HFF-Myc (cell line): ENCODE measurements at regions not wholly inside any gene's neighbourhood (a gene's known extent, or its start where the extent isn't known, plus 50 kb on each side); places are given as distances from the start of the nearest gene placed in this dataset.
"Not testable (repeated sequence)": the region's sequence is repeated elsewhere in the genome, so short reads cannot be mapped to it uniquely, and the experiment has no call there.

Experiments used
- DNase-seq: peaks from one replicate; pipeline ENCODE4 v3.0.0-alpha.2; 2011; ENCODE audit warnings: low read depth; ENCODE audit errors: extremely low read depth
- H3K4me3 ChIP-seq: replicated peaks from 2 replicates; pipeline ENCODE4 v1.5.1; 2011; ENCODE audit warnings: low read depth, mild to moderate bottlenecking, control low read depth, low read length
- TF ChIP-seq, protein P1 (sequence below): IDR thresholded peaks from 2 replicates; pipeline ENCODE4 v1.5.1; 2012; ENCODE audit warnings: mild to moderate bottlenecking, low read depth, low read length, control low read depth; ENCODE audit errors: missing control alignments

- peak; percentile 10 for DNase-seq
- H3K4me3 ChIP-seq, result no peak overlapping the region
- TF ChIP-seq, protein P1, sequence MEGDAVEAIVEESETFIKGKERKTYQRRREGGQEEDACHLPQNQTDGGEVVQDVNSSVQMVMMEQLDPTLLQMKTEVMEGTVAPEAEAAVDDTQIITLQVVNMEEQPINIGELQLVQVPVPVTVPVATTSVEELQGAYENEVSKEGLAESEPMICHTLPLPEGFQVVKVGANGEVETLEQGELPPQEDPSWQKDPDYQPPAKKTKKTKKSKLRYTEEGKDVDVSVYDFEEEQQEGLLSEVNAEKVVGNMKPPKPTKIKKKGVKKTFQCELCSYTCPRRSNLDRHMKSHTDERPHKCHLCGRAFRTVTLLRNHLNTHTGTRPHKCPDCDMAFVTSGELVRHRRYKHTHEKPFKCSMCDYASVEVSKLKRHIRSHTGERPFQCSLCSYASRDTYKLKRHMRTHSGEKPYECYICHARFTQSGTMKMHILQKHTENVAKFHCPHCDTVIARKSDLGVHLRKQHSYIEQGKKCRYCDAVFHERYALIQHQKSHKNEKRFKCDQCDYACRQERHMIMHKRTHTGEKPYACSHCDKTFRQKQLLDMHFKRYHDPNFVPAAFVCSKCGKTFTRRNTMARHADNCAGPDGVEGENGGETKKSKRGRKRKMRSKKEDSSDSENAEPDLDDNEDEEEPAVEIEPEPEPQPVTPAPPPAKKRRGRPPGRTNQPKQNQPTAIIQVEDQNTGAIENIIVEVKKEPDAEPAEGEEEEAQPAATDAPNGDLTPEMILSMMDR, result no peak
Measured at GRCh38 chr5:37926732-37927131, 86.9 kb upstream of the GDNF start.

DNA sequence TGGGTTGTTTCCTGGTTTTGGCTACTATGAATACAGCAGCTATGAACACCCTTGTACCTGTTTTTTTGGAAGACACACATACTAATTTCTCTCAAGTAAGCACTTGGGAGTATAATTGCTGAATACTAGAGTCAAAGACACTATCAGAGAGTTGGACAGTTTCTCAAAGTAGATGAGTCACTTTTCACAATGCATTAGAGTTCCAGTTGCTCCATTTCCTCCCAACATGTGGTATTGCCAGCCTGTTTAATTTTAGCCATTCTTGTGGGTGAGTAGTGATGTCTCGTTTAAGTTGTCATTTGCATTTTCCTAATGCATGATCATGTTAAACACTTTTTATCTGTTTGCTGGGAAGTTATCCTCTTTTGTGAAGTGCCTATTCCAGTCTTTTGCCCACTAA, 81.6 kb upstream of the GDNF start:
- H3K4me3 ChIP-seq, result no peak overlapping the region
- TF ChIP-seq, protein P1, result no peak
- DNase-seq, result no peak

- no peak overlapping the region for H3K4me3 ChIP-seq
- TF ChIP-seq, protein P1, result no peak
- DNase-seq, result no peak
Measured at GRCh38 chr5:37918424-37918823, 78.6 kb upstream of the GDNF start.

DNA sequence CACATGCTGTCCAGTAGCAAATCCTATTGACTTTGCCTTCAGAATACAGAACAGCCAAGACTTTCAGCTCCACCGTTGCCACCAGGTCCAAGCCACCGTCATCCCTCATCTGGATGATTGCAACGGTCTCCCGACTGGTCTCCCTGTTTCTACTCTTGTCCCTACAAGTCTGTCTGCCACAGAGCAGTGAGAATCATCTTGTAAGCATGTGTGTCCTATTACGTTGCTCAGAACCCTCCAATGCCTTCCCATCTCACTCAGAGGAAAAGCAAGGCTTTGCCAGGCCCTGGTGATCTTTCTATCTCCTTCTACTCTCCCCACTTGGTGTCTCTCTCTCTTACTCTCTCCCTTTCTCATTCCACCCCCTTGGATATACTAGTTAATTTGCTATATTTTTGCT, 76.7 kb upstream of the GDNF start:
- no peak overlapping the region for H3K4me3 ChIP-seq

GRCh38 chr5:37915097-37915736, 75.4 kb upstream of the GDNF start:
- TF ChIP-seq, protein P1, result no peak
- DNase-seq, result no peak
- H3K4me3 ChIP-seq, result no peak overlapping the region

More for the DNA sequence above, 76.7 kb upstream of the GDNF start:
- TF ChIP-seq, protein P1, result no peak
- DNase-seq, result no peak

GRCh38 chr5:37909610-37910266, 69.9 kb upstream of the GDNF start:
- not testable (repeated sequence) for H3K4me3 ChIP-seq, DNase-seq

DNA sequence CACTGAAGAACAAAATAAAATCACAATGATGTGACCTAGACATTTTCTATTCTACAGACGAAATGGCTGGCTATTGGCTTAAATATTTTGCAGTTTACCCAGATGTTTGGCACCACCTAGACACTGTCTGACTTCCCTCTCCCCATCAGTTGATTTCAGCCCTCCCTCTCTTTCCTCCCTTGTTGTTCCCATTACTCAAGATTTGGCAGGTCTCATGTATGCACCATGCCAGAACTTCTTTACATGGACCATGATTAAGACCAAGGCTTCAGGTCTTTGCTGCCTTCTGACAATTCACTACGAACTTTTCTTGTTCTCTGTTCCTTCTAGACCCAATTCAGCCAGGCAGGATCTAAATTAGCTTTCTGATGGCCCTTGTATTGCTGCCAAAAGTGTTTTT, 66.6 kb upstream of the GDNF start:
- TF ChIP-seq, protein P1, result no peak
- no peak for DNase-seq
- H3K4me3 ChIP-seq, result no peak overlapping the region
